Hematopoietic multipotent progenitor cell treated with erythropoietin and hydrocortisone succinate and interleukin-3 and kit ligand, for 6 days (in vitro differentiated cells): ENCODE measurements at regions not wholly inside any gene's neighbourhood (a gene's known extent, or its start where the extent isn't known, plus 50 kb on each side); places are given as distances from the start of the nearest gene placed in this dataset.
"Not testable (repeated sequence)": the region's sequence is repeated elsewhere in the genome, so short reads cannot be mapped to it uniquely, and the experiment has no call there.

ENCODE experiments used
- DNase-seq: peaks from one replicate; pipeline ENCODE4 v3.0.0-alpha.2; 2015

DNA sequence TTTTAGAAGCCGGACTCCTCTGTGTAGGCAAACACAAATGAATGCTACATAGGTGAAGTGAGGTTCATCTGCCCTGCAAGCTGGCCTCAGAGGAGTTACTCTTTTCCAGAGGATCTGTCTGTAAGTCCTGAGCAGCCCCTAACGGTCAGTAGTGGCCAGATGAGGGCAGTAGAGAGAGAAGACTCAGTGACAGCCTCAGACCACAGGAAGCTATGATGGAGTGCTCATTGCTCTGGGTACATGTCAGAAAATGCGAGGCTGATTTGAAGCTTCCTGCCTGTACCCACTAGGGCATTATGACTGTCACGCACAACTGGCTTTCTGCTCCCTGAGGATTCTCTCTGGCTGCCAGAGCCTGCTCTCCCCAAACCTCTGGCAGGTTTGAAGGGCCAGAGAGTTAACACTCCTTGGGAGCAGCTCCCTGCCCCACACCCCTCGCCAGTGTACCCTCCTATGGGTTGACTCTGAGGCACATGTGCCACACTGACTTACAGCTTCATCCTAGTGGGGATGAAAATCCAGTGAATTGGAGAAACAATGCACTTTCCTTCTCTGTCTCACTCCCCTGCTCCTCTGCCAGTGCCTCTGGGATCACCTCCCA, 141.5 kb downstream of the GABRG2 start:
- peak; percentile 56 for DNase-seq

DNA sequence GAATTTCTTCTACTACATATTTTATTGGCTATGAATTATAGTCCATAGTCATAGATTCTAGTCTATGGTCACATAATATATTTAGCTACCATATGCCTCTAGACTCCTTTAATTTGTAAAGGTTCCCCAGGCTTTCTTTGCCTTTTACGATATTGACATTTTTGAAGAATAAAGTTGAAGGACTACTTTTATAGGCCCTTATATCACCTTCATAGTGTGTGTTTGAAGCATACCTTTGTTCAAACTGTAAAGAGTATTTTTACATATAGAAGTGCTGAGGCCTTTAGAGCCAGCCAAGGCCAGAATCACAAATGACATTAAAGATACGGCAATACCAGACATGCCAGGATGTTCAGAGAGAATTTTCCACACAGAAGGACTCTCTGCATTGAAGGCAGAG, 147.0 kb downstream of the GABRG2 start:
- DNase-seq, result no peak

GRCh38 chr5:162217037-162217436, 149.5 kb downstream of the GABRG2 start:
- DNase-seq, result no peak

DNA sequence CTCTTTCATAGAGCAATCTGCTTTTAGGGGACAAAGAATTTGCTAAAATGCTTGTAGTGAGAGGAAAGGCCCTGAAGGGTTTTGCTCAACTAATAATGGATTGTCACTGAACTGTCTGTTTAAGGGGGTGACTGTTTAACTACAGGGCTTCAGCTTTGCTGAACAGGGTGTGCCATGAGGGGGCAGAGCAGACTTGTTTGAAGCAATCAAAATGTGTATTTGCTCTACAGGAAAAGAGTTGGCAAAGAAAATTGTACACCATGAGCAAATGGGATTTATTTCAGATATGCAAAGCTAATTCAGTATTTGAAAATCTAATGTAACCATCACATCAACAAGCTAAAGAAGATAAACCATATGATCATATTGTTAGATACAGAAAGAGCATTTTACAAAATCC, 154.3 kb downstream of the GABRG2 start:
- DNase-seq, result no peak

GRCh38 chr5:162227075-162227474, 159.5 kb downstream of the GABRG2 start:
- no peak for DNase-seq

DNA sequence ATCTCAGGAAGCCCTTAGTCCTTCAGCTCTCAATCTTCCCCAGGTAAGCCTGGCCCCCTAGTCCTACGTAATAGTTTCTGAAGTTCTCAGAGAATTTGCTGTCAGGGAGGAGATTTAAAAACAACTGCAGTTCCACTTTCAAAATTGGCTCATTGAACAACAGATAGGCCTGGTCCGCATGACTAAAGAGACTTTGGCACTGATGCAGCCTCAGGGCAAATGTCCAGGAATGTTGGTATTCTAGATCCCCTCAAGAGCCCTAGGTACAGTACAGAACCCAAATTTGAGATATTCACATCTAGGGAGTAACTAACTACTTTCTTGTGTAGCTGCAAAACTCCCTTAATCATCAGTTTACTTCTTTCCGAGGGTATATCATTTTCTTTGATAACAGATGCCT, 162.8 kb downstream of the GABRG2 start:
- no peak for DNase-seq

- no peak for DNase-seq
These were observed 163.9 kb downstream of the GABRG2 start for GRCh38 chr5:162231522-162231921.

DNA sequence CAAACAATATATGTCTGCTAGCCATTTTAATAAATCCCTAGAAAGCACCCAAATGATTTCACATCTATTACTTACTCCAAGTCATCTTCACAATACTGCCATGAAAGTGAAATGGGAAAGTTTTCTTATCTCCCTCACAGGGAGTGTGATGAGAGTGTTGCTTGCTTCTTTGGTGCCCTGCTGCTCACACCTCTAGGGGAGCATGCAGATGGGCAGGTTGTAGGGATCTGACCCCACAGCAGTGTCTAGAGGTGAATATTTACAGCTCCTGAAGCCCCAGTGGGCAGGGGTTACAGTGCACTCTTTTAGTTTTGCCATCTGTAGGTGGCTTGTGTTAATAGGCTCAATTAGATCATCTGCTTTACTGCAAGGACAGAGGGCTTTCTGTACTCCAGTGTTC, 173.2 kb downstream of the GABRG2 start:
- no peak for DNase-seq

- DNase-seq, result no peak
These were observed 174.8 kb downstream of the GABRG2 start for GRCh38 chr5:162242416-162242815.

DNA sequence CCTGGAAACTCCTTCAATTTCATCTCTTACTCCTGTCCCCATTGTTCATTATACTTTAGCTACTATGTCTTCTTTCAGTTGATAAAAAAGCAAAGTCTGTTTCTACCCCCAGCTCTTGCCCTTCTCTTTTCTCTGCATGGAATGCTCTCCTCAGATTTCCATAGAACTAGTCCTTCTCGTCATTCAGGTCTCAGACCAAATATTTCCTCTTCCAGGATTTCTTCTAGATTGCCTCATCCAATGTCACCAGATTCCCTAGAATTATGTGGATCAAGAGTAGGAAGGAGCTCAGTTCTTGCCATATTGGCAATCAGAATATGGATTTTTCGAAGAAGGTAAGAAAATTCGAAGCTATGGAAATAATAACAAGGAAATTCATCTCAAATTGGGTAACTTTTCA, 176.1 kb downstream of the GABRG2 start:
- no peak for DNase-seq

- peak; percentile 12 for DNase-seq
These were observed 180.6 kb downstream of the GABRG2 start for GRCh38 chr5:162248107-162248713.

GRCh38 chr5:162256711-162257110, 189.1 kb downstream of the GABRG2 start:
- no peak for DNase-seq

DNA sequence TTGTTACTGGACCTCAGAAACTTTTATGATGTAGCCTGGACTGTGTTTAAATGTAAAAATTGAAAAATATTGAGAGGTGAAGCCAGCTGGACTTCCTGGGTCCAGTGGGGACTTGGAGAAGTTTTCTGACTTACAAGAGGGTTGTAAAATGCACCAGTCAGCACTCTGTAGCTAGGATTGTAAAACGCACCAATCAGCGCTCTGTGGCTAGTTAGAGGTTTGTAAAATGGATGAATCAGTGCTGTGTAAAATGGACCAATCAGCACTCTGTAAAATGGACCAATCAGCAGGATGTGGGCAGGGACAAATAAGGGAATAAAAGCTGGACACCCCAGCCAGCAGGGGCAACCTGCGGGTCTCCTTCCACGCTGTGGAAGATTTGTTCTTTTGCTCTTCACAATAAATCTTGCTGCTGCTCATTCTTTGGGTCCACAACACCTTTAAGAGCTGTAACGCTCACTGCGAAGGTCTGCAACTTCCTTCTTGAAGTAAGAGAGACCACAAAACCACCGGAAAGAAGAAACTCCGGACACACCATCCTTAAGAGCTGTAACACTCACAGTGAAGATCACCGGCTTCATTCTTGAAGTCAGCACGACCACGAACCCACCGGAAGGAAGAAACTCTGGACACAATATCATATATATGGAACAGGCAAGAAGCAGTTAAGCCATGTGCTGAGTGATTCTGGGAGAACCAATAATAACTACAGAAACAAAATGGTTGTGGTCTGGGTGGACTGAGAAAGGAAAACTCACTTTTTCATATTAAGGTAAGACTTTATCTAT, 201.3 kb downstream of the GABRG2 start:
- DNase-seq, result peak; percentile 34

GRCh38 chr5:162272417-162272816, 204.8 kb downstream of the GABRG2 start:
- no peak for DNase-seq

DNA sequence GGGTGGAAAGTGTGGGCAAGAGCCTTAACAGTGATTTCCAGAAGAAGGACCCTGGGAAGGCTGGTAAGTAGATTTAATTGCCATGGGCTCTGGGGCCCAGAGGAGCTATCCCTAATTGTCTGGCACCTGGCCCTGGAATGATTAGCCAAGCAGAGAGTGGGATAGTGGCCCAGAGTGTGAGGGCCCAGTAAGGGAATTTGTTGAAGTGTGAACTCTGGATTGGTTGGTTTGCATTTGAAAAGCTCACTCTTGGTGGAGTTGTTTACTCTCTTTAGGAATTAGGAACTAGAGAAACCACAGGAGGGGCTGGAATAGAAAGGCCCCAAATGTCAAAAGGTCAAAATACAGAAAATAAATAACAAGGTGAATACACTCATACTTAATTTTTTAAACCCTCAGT, 207.1 kb downstream of the GABRG2 start:
- no peak for DNase-seq

DNA sequence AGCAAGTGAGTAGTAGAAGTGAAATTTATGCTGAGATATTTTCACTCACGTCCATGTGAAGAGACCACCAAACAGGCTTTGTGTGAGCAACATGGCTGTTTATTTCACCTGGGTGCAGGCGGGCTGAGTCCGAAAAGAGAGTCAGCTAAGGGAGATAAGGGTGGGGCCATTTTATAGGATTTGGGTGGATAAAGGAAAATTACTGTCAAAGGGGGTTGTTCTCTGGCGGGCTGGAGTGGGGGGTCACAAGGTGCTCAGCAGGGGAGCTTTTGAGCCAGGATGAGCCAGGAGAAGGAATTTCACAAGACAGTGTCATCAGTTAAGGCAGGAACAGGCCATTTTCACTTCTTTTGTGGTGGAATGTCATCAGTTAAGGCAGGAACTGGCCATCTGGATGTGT, 207.8 kb downstream of the GABRG2 start:
- DNase-seq, result not testable (repeated sequence)

GRCh38 chr5:162282191-162282590, 214.6 kb downstream of the GABRG2 start:
- no peak for DNase-seq

DNA sequence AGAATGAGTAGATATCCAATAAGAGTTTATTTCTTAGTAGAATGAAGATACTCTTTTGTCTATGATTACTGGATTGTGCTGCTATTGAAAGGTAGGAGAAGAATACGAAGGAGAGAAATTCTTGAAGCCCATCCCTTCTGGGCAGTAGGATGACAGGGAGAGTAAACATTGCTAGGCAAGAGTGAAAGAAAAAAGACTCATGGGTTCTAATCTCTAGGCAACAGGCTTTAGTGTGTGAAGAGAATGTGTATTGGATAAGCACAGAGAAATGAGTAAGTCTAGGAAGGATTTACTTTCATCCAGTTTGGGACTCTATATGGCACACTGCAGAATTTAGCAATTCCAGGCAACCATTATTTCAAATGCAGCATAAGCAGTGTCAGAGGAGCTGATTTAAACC, 216.0 kb downstream of the GABRG2 start:
- DNase-seq, result no peak

DNA sequence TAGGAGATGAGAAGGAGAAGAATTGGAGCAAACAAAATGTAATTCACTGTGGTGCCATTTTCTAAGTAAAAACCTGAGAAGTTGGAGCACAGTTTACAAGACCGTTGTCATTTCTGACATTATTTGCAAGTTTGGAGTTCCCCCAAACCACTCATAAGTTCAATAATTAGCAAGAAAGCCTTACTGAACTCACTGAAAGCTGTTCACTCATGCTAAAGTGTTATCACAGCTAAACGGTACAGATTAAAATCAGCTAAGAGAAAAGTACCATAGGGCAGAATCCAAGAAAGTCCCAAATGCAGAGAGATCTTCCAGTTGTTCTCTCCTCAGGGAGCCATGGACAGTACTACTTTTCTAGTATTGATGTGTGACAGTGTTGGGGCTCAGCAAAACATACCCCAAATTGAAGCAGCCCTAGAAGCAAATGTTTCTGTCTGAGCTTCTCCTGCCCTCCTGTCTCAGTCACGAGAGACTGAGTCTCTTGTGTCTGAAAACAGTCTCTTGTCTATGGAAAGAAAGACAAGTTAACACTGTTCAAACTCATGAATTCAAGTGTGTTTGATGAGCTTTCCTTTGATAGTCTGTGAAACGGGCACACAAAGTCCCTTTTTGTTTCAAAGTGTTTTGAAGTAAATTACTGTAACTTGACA, 221.2 kb downstream of the GABRG2 start:
- DNase-seq, result no peak

- DNase-seq, result no peak
These were observed 221.9 kb downstream of the GABRG2 start for GRCh38 chr5:162289489-162289888.

- no peak for DNase-seq
These were observed 232.2 kb downstream of the GABRG2 start for GRCh38 chr5:162299793-162300192.

DNA sequence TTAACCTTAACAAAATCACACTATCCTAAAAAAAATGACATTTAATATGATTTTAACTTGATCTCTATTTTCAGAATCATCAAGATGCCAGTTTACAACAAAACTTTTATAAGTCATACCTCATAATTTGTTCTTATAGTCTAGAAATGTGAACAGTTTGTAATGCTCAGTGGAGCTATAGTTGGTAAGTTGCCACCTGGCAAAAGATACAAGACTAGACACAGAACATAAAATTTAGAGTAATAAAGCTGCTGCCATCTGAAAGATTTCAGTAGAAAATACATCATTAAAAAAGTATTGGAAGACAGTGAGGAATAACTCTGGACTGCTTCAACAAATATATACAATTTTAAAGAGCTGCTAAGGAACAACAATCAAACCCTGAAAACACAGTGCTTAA, 233.8 kb downstream of the GABRG2 start:
- no peak for DNase-seq

- DNase-seq, result no peak
These were observed 255.9 kb downstream of the GABRG2 start for GRCh38 chr5:162323466-162323865.

- DNase-seq, result no peak
These were observed 256.8 kb downstream of the GABRG2 start for GRCh38 chr5:162324328-162324727.
